PFSK-1 (cell line): ENCODE measurements at regions not wholly inside any gene's neighbourhood (a gene's known extent, or its start where the extent isn't known, plus 50 kb on each side); places are given as distances from the start of the nearest gene placed in this dataset.
A peak's percentile ranks its signal among the peaks of the same experiment; 100 is the strongest.

Source experiments
- FOXP2 ChIP-seq: optimal IDR thresholded peaks from 2 replicates; pipeline ENCODE3; 2011; ENCODE audit warnings: borderline replicate concordance, control low read depth, inconsistent platforms; ENCODE audit not compliant: insufficient read depth; ENCODE audit errors: extremely low read length, extremely low read depth
- POLR2AphosphoS5 ChIP-seq: IDR thresholded peaks from 2 replicates; pipeline ENCODE4 v1.6.1; 2012; ENCODE audit warnings: low read depth, mild to moderate bottlenecking, control low read depth, low read length, moderate library complexity
- SIN3A ChIP-seq: IDR thresholded peaks from 2 replicates; pipeline ENCODE4 v1.6.1; 2012; ENCODE audit warnings: mild to moderate bottlenecking, low read length, moderate library complexity, borderline replicate concordance; ENCODE audit not compliant: insufficient read depth
- TAF1 ChIP-seq: IDR thresholded peaks from 2 replicates; pipeline ENCODE4 v1.6.1; 2012; ENCODE audit warnings: low read length, control low read depth, borderline replicate concordance; ENCODE audit not compliant: insufficient read depth
- TF ChIP-seq, protein P1 (sequence below), 2 experiments: IDR thresholded peaks; 2 replicates each; pipeline versions ENCODE4 v1.6.1 to v1.8.0; 2011 to 2012; ENCODE audit warnings: low read depth in 2 of 2, low read length in 2 of 2, control low read depth in 1 of 2, inconsistent platforms in 1 of 2, mild to moderate bottlenecking in 1 of 2, moderate library complexity in 1 of 2; ENCODE audit not compliant: insufficient read depth in 1 of 2

DNA sequence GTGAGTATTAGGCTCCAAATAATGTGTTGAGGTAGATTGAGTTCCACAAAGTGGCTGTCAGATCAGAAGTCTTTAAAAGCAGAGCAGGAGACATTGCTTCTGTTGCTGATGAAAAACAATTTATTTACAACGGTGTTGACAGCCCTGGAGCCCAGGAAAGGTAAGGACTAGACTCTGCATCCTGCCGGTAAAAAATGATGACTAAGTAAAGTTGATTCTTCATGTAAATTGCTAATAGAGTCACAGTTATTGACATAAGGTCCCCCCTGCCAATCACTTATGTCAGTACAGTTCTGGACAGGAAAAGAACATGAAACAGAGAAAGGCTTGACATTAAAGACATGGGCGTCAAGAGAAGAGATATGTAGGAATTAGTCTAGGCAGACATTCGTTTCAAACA lies 552.5 kb downstream of the HTR1A start:
- no peak for TF ChIP-seq FOXP2
- no peak for TF ChIP-seq TAF1
- no peak for TF ChIP-seq POLR2AphosphoS5
- TF ChIP-seq SIN3A: no peak

DNA sequence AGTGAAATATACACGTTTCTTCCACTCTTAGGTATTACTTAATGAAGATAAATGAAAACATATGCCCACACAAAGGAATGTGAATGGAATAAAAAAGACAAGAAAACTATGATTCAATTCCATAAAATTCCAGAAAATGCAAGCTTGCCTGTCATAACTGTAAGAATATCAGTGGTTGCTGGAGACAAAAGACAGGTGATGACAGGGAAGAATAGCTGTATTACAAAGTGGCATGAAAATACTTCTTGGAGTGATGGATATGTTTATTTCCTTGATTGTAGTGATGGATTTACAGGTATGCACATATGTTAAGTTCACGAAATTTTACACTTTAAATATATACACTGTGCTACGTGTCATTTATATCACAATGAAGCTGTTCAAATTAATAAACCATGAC lies 553.3 kb downstream of the HTR1A start:
- TF ChIP-seq TAF1 (no peak), POLR2AphosphoS5 (no peak), FOXP2 (no peak), SIN3A (no peak)
- TF ChIP-seq, protein P1, sequence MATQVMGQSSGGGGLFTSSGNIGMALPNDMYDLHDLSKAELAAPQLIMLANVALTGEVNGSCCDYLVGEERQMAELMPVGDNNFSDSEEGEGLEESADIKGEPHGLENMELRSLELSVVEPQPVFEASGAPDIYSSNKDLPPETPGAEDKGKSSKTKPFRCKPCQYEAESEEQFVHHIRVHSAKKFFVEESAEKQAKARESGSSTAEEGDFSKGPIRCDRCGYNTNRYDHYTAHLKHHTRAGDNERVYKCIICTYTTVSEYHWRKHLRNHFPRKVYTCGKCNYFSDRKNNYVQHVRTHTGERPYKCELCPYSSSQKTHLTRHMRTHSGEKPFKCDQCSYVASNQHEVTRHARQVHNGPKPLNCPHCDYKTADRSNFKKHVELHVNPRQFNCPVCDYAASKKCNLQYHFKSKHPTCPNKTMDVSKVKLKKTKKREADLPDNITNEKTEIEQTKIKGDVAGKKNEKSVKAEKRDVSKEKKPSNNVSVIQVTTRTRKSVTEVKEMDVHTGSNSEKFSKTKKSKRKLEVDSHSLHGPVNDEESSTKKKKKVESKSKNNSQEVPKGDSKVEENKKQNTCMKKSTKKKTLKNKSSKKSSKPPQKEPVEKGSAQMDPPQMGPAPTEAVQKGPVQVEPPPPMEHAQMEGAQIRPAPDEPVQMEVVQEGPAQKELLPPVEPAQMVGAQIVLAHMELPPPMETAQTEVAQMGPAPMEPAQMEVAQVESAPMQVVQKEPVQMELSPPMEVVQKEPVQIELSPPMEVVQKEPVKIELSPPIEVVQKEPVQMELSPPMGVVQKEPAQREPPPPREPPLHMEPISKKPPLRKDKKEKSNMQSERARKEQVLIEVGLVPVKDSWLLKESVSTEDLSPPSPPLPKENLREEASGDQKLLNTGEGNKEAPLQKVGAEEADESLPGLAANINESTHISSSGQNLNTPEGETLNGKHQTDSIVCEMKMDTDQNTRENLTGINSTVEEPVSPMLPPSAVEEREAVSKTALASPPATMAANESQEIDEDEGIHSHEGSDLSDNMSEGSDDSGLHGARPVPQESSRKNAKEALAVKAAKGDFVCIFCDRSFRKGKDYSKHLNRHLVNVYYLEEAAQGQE (IDR thresholded peaks at IDR 0.05; ENCODE audit: insufficient read depth in 1 of 2, low read depth in 2 of 2, low read length in 2 of 2): no peak

DNA sequence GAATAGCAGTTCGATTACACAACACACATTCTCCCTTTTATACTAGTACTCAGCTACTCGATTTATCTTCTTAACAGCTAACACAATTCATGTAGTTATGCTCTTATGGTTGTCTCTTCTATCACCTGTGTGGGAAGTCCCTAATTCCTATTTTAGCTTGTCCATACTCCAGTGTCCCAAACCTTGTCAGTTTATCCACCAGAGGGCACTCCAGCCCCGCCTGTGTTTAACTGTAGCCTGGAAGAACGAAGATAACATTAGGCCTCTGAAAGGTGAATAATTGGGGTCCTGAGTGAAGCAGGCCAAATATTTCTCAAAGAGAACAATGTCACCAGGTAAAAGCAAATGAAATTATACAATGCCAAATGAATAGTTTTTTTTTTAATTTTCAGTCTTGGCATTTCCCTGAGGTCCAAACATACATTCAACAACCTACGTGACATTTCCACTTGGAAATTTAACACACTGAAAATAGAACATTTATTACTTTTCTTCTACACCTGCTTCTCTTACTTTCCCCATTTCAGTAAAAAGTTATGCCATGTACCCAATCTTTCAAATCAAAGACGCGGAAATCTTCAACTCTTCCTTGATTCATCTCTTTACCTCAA lies 560.7 kb downstream of the HTR1A start:
- no peak for TF ChIP-seq TAF1
- no peak for TF ChIP-seq POLR2AphosphoS5
- TF ChIP-seq FOXP2: no peak
- TF ChIP-seq, protein P1 (IDR thresholded peaks at IDR 0.05; ENCODE audit: insufficient read depth in 1 of 2, low read depth in 2 of 2, low read length in 2 of 2): peak; percentile 43 to 76; a peak in 3 of 4 replicates
- no peak for TF ChIP-seq SIN3A

DNA sequence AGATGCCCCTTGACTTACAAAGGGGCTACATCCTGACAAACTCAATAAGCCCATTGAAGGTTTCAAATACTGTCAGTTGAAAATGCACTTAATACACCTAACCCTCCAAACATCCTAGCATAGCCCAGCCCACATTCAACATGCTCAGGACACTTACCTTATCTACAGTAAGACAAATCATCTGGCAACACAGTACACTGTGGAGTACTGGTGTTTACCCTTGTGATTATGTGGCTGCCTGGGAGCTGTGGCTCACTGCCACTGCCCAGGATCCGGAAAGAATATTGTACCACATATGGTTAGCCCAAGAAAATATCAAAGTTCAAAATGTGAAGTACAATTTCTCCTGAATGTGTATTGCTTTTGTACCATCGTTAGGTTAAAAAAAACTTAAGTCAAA lies 562.2 kb downstream of the HTR1A start:
- TF ChIP-seq TAF1: no peak
- no peak for TF ChIP-seq FOXP2
- TF ChIP-seq SIN3A: no peak
- TF ChIP-seq, protein P1 (IDR thresholded peaks at IDR 0.05; ENCODE audit: insufficient read depth in 1 of 2, low read depth in 2 of 2, low read length in 2 of 2): no peak
- no peak for TF ChIP-seq POLR2AphosphoS5

DNA sequence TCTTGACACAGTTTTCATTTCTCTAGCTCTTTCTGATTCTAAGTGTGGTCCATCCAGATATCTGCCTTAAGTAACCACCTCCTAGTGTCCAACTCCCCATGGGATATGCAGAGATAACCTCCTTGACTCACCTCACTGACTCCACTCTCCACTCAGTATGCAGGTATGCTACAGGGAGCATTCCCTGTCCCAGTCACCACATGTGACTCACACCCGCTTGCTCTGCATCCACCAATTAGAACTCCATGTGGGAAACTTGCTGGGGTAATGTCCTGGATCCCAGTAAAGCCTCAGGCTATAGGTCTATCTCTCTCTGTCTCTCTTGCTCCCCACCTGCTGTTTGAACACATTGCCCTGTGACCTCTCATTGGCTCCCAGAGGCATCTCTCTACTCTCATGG lies 563.9 kb downstream of the HTR1A start:
- no peak for TF ChIP-seq SIN3A
- TF ChIP-seq FOXP2: no peak
- TF ChIP-seq TAF1: no peak
- TF ChIP-seq, protein P1 (IDR thresholded peaks at IDR 0.05; ENCODE audit: insufficient read depth in 1 of 2, low read depth in 2 of 2, low read length in 2 of 2): no peak
- TF ChIP-seq POLR2AphosphoS5: no peak
